GM21619 (cell line): ENCODE measurements at regions not wholly inside any gene's neighbourhood (a gene's known extent, or its start where the extent isn't known, plus 50 kb on each side); places are given as distances from the start of the nearest gene placed in this dataset.

Experiments
- ATAC-seq: cut with Tn5 transposase; IDR thresholded peaks from one replicate; pipeline ENCODE4 v1.9.1; 2021; ENCODE audit not compliant: unreplicated experiment

DNA sequence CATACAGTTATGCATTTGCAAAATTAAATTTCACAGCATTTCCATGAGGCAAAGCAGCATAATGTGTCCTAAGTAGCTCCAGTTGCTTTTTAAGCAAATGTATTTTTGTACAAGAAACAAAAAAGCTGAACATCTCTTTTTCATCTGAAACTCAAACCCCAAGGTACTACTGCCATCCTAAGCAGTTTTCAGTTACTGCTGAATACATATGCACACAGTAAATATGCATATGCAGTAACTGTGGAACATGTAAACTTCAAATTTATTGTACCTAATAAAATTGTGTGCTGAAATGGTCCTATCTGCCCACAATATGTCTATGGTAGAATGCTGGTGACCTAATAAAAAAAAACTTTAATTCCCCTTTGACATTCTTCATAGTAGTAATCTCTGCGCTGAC lies 458.6 kb upstream of the INTU start:
- ATAC-seq, result no peak

DNA sequence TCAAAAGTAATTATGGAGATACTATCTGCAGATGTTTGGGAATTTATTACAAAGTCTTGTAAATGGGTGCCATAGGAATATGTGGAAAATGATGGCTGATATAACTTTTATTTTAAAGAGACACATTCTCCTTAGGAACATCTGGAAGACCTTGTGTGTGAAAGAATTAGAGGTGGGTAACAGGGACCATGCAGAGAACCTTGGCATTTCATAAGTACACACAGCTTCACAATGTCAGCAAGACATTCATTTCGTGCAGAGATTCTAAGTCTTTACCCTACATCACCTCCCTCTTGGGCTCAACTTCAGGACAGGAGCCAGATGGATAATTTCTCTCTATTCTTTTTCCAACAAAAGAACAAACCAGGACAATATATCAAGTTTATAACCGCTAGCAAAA lies 458.1 kb upstream of the INTU start:
- ATAC-seq, result no peak

DNA sequence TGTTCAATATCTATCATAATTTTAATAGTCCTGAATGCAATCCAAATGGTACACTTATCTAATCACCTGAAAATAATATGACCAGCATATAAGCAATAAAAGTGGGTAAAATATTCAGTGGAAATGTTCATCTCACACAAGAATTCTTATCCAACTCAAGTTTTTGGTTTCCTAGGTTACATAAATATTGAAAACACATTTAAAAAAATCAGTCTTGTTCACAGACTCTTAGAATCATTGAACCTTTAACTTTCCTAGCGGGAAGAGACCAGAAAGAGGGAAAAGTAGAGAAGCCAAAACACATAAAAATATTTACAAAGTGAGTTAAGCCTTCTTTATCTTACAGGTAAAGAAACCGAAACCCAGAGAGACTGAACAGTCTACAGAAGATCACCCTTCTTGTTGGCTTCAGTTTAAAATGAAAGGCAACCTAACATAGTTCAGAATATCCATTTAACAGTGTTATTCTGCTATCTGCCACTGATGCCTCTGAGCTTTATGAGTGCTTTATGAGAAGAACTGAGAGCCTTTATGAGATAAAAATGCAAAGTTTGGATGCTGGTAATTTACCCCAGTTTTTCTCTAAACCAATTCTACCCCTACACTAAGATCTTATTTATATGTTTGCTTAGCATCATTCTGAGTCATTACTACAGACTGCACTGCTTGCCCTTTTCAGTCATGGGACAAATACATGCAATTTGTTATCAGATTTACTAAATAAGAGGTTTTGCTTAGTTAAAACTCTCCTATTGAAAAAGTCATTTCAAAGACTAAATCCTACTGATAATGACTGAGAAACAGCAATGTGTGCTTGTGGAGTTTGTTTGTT lies 453.3 kb upstream of the INTU start:
- ATAC-seq, result no peak

DNA sequence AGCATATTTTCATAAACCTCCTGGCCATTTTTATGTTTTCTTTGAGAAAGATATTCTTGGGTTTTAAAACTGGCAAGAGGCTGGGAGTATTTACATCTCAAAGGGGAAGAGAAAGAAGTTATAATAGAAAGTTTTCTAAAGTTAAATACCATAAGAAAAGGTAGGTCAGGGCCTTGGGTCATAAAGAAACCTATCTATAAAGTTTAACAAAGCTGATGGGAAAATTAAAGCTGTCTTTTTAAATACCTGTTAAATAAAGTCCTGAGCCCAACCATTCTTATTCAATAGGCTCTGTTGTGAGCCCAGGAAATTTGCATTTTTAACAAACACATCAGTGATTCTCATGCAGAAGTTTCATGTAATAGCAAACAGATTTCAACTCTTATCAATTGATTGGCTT lies 451.8 kb upstream of the INTU start:
- no peak for ATAC-seq

DNA sequence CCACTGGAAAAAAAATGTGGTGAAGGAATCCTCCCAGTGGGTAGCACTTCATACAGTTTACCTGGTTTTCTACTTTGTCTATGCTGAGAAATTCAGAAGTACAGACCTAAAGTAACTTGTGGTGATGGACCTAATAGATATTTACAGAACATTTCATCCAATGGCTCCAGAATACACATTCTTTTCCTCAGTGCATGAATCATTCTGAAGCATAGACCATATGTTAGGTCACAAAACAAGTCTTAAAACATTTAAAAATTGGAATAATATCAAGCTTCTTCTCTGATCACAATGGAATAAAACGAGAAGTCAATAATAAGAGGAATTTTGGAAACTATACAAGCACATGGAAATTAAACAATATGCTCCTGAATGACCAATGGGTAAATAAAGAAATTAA lies 450.1 kb upstream of the INTU start:
- ATAC-seq, result no peak

DNA sequence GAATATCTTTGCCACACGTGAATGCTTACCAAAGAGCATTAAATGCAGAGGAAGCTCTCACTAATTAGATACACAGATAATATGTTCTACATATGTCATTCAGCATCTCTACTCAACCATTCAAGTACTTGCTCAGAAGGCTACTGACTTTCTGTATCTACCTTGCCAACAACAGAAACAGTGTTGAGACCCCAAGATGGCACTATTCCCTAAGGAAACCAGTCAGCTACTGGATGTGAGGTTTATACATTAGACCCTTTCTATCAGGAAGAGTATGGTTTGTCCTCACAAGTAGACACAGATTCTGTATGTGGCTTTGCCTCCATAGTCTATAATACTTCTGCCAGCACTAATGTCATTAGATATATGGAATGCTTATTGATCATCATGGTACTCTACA lies 443.9 kb upstream of the INTU start:
- no peak for ATAC-seq

DNA sequence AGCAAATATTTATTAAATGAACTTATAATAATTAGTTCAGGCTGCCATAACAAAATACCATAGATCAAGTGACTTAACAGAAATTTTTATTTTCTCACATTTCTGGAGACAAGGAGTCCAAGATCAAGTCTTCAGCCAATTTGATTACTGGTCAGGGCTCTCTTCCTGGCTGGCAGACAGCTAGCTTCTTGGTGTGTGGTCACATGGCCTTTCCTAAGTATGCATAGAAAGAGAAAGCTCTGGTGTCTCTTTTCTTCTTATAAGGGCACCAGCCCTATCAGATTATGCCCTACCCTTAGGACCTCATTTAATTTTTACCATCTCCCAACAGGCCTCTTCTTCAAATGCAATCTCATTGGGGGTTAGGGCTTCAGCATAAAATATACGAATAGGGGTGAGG lies 438.5 kb upstream of the INTU start:
- no peak for ATAC-seq

DNA sequence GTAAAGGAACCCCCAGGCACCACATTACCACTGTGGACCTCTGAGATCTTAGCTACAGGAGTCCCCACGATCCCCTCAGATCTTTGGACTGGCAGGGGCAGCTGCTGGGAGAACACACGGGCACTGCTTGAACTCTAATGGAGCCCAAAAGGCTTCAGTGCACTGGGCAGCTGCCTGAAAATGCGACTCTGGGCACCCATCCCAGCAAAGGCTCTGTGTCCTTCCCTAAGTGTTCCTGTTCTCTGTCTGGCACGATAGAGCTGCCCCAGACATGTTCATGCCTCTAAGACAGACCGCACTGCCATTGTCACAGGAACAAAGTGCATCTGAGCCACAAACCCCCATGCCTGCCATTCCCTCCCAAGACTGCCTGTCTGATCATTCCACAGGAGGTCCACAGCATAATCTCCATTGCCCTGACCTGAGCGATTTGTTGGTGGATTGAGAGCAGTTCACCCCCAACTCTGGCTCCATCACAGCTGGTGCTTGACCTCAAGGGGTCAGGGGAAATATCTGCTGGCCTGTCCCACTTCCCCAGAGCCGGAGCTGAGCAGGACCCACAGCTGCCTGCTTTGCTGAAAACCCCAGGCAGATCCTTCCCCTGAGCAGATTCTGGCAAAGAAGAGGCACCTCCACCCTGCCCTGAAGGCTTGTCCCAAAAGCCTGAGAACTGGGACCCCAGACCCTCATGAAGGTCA lies 436.0 kb upstream of the INTU start:
- ATAC-seq, result no peak

DNA sequence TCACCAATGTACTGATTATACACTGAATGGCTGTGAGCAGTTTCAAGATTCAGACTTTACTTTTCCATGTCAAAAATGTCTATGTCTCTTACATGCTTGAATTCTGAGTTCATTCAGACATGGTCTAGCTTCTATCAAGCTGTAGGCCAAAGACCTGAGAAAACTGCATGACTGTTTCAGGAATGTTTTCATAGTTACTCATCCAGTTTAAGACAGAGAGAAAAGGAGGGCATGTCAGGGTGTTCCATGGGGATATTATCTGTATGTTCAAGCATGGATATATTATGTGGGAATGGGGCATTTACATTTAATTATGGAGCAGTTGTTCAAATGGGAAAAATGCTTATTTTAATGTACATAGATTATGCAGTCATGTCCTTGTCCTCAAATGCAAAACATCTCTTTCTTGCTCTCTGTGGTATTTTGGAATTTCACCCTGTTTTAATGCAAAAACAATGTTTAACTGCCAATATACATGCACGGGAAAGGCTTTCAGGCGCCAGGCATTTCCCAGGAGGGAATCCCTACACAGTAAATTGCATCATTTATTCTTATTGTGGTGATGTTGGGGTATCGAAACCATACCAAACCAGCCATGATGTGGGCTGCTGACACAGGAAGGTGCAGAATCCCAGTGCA lies 429.1 kb upstream of the INTU start:
- ATAC-seq, result no peak

DNA sequence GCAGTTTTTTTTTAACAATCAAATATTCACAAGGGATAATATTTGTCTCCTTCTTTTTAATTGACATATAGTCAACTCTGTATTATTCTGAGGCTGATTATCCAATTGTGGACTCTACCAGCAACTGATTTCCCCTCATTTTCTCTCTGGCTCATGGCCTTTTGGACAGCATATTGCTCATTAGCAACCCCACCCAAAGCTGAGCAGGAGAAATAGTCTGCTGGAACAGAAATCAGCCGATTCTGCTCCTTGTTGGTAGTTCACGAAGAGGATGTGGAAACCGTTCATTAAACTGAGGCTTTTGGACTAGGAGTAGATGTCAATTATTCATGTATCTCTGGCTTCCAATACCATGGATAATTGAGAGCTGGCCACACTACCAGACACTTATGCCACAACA lies 428.4 kb upstream of the INTU start:
- ATAC-seq, result no peak

DNA sequence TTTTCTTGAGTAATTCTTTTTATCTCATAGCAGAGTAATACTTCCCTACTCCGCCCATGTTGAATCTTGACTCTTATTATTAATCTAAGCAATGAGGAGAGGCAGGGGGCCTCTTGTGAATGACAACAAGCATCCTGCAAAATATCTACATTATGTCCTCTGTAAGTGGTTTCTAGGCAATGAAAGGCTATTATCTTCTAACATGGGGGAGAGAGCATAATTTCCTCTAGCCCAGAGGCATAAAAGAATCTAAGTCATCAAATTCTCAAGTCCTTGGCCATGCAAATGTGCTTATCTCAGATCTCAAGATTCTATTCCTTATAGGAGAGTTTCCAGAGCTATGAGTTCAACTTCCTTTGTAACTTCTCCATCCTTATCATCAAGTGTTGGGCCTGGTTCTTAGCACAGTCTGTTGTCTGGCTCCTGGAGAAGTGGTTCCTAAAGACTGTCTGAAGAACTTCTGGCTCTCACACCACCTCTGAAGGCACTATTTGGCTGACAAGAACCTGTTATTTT lies 423.1 kb upstream of the INTU start:
- ATAC-seq, result no peak

DNA sequence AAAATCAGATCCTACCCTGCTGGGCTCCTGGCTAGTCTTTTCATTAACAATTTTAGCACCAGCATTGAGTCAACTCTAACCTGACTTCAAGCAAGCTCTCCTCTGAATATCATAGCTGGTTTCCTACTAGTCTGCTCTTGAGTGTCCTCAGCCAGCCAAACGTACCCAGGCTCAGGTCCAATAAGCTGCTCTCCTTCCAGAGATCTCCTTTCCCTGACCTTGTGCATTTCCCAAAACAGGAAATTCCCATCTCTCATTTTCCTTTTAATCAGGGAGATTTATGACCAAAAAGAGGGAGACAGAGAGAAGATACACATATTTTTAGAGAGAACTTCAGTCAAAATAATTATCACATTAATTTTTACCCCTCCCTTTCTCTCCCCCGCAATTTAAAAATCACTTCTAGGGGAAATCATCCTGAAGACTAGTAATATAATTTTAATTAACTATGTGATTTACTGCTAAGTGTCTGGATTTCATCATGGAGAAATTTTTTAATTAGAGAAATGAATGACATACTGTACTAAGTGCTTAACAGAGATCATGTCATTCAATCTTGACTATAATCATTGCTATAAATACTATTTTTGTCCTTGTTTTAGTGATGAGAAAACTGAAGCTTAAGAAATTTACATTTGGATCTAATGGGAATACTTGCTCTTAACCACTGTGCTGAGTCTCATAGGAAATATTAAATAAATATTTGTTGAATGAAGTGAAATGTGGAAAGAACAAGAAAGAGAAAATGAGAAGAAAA lies 421.7 kb upstream of the INTU start:
- no peak for ATAC-seq

DNA sequence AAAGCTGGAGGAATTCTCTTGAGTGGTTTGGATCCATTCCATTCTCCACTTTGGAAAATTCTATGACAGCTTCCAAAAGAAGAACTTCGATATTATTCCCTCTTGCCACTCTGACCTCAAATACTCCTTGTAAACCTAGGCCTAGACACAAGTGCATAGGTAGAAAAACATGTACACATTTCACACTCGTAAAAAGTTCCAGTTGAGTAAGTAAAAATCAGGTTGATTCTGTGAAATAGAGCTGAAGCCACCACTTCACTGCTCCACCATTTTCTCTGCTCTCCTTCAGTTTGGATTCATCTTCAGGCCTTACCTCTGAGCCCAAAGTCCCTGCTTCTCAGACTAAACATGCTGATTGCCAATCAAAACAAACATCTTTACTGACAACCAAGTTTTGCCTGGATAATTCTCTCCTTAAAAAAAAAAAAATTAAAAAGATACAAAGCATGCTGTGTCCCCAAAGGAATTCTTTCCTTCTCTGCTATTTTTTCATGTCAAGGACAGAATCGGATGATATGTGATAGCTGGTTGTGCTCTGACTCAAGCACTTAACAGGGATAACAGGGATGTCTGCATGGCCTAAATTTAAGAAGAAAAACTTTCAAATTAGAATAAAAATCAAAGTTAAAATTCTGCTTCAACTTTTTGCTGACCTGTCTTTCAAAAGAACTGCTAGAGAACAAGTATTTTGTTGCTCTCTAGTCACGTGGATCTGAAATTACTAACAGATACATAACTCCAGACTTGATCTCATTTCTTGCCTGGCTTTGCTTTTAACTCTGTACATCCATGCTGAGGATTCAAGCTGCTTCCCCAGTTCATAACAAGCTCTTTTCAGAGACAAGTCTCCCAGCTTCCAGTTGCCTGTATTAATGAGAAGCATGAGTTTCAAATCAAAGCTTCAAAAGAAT lies 420.9 kb upstream of the INTU start:
- no peak for ATAC-seq

DNA sequence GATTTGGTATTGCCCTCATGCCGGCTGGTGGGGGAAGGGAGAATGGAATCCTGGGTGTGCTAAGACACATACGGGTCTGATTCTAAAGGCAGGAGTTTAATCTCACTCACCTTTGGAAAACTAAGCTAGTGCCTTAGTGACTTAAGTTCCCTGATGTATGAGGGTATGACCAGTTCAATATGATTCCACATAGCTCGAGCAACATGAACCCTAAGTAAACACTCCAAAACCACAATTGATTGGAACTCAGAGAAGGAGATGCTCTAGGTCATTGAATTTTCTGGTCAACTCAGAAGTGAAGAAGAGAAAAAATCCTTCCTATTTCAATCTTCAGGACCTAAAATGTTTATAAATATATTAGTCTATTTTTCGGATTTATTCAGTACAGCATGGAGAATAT lies 420.1 kb upstream of the INTU start:
- no peak for ATAC-seq

DNA sequence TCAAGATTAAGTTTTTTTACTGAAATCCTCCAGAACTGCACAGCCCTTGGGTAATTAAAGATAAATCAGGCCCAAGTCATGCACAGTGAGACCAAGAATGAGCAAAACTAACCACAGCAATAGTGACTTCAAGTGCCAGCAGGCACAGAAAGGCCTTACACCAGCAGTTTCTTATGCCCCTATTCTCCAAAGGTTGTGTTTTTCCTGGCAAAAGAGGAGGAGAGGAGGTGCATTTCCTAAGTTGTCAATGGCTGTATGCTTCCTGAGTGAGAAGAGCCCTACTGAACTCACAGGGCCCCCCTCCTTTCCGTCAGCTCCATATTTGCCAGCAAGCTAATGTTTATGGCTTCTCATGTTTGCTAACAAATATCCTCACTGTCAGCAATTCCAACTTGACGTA lies 418.7 kb upstream of the INTU start:
- ATAC-seq, result no peak

DNA sequence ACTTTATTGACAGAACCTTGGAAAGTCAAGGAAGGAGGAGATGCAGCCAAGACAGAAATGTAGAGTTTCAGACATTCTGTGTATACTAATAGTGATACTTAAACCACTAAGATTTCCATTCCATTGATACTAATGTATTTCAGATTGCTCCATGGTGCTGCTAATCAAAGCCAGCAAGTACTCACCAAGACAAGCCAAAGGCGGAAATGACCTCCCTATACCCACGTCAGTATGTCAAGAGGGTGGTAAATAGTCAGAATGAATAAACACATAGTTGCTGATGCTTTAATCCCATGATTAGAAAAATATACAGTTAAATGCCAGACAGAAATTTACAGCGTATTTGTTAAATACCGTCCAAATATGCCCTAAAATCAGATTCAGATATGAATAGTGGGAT lies 417.8 kb upstream of the INTU start:
- no peak for ATAC-seq

DNA sequence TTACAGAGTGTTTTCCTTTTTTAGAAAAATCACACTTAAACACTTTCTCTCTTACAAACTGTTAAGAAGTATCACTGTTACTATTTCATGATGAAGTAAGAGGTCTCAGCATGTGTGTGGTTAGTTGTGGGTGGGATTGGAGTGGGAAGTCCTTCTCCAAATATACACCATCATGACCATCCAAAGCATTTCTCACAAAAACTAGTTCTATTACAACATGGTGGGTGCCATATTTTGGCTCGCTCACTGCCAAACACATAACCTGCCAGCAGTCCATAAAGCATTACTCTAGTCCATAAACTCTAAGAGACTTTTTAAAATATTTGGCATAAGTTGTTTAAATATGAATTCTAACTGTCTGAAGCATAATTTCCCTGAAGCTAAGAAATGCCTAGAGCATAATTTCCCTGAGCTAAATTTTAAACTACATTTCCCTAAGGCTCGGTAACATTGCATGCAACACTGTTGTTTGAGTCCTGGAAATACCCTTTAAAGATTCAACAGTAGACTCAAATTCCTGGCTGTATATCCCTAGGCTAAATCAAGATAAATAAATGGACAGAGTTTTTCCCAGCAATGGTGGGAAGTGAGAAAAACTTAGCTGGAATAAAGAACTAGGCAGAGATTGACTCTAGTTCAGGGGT lies 415.0 kb upstream of the INTU start:
- no peak for ATAC-seq

DNA sequence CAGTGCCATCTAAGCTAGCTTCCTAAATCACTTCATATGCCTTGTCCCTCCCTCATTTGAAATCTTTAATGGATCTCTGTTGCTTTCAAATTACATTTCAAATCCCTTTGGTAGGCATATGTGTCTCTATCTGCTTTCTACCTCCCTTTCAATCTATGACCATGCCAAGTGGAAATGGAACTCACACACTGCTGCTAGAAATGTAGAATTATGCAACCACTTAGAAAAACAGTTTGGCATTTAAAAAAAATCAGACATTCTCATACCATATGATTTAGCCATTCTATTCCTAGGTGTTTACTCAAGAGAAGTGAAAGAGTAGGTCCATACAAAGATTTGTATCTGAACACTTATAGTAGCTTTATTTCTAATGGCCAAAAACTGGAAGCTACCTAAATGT lies 413.5 kb upstream of the INTU start:
- no peak for ATAC-seq

DNA sequence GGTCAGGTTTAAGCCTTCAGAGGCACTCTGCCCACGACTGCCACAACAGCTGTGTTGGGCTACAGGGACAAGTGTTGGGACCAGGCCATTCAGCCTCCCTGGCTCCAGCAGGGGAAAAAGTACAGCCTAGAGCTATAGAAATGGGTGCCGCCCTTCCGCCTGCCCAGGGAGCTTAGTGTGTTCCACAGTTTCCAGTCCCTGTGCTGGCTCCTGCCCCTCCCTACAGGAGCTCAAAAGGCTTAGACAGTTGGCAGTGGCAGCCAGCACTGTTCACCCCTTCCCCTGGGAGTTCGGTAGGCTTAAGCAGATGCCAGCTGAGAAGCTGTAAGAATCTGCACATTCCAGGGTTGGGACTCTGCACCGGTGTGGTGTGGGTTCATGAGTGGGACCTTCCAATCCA lies 408.2 kb upstream of the INTU start:
- ATAC-seq, result no peak
